CD14-positive monocyte (primary cell): ENCODE measurements at regions not wholly inside any gene's neighbourhood (a gene's known extent, or its start where the extent isn't known, plus 50 kb on each side); places are given as distances from the start of the nearest gene placed in this dataset.

Experiments used
- DNase-seq, 3 donors: peaks; one replicate each; pipeline ENCODE4 v3.0.0-alpha.2; 2011 to 2022
- H2AFZ ChIP-seq: 2 replicates; pipeline ENCODE4 v1.6.0; 2012; ENCODE audit warnings: mild to moderate bottlenecking, low read depth, low read length, inconsistent platforms; ENCODE audit not compliant: insufficient read depth, poor library complexity, severe bottlenecking
- H3K27ac ChIP-seq, 2 donors: 1 replicate in 1 of 2; 2 replicates in 1 of 2; pipeline ENCODE4 v1.5.1; 2012 to 2013; ENCODE audit warnings: low read length in 2 of 2, control low read depth in 1 of 2, inconsistent platforms in 1 of 2, low read depth in 1 of 2, mild to moderate bottlenecking in 1 of 2
- H3K27me3 ChIP-seq, 2 donors: one replicate each; pipeline versions ENCODE4 v1.6.0 to v1.6.1; 2011 to 2013; ENCODE audit warnings: low read length in 2 of 2; ENCODE audit not compliant: control insufficient read depth in 2 of 2, insufficient read depth in 2 of 2
- H3K36me3 ChIP-seq, 2 donors: replicated peaks in 1 of 2; 1 replicate in 1 of 2; 2 replicates in 1 of 2; pipeline versions ENCODE4 v1.5.1 to v1.6.1; 2012 to 2013; ENCODE audit warnings: low read length in 2 of 2, control low read depth in 1 of 2, inconsistent platforms in 1 of 2, mild to moderate bottlenecking in 1 of 2; ENCODE audit not compliant: insufficient read depth in 2 of 2, control insufficient read depth in 1 of 2
- H3K4me1 ChIP-seq, 2 donors: 1 replicate in 1 of 2; 2 replicates in 1 of 2; pipeline versions ENCODE4 v1.5.1 to v1.6.1; 2012 to 2013; ENCODE audit warnings: low read length in 2 of 2, control low read depth in 1 of 2, inconsistent platforms in 1 of 2, mild to moderate bottlenecking in 1 of 2, moderate library complexity in 1 of 2; ENCODE audit not compliant: insufficient read depth in 2 of 2, control insufficient read depth in 1 of 2
- H3K4me2 ChIP-seq: replicated peaks from 2 replicates; pipeline ENCODE3; 2012; ENCODE audit warnings: low read length, moderate library complexity, mild to moderate bottlenecking; ENCODE audit not compliant: poor library complexity, severe bottlenecking; ENCODE audit errors: extremely low read depth
- H3K4me3 ChIP-seq, 3 experiments: fragments of 200-600 bp in 1 of 3; sonication (generic) in 1 of 3; replicated peaks in 1 of 3; 1 replicate in 2 of 3; 2 replicates in 1 of 3; pipeline ENCODE4 v1.5.1; 2011 to 2013; ENCODE audit warnings: low read length in 3 of 3, mild to moderate bottlenecking in 3 of 3, control low read depth in 2 of 3, low read depth in 2 of 3, inconsistent platforms in 1 of 3, moderate library complexity in 1 of 3
- H3K79me2 ChIP-seq: 2 replicates; pipeline ENCODE4 v1.6.0; 2012; ENCODE audit warnings: mild to moderate bottlenecking, control low read depth, inconsistent platforms, low read length, moderate library complexity; ENCODE audit not compliant: insufficient read depth
- H3K9ac ChIP-seq: 2 replicates; pipeline ENCODE4 v1.6.0; 2017; ENCODE audit warnings: low read length, mild to moderate bottlenecking; ENCODE audit not compliant: insufficient read depth, poor library complexity, severe bottlenecking
- H3K9me3 ChIP-seq, 2 donors: replicated peaks in 1 of 2; 1 replicate in 1 of 2; 2 replicates in 1 of 2; pipeline versions ENCODE4 v1.5.1 to v1.6.1; 2012 to 2013; ENCODE audit warnings: low read length in 2 of 2, control low read depth in 1 of 2; ENCODE audit not compliant: control insufficient read depth in 1 of 2, insufficient read depth in 1 of 2
- H4K20me1 ChIP-seq: 2 replicates; pipeline ENCODE4 v1.6.0; 2012; ENCODE audit warnings: mild to moderate bottlenecking, low read length, control low read depth, moderate library complexity; ENCODE audit not compliant: insufficient read depth
- H3K27ac Mint-ChIP-seq, 7 donors: one replicate each; pipeline ENCODE4 v1.8.0; 2020; ENCODE audit warnings: mild to moderate bottlenecking in 7 of 7, mixed read lengths in 7 of 7, moderate library complexity in 6 of 7, inconsistent platforms in 2 of 7
- H3K27me3 Mint-ChIP-seq, 3 donors: one replicate each; pipeline ENCODE4 v1.8.0; 2021 to 2022; ENCODE audit warnings: low read depth in 3 of 3, mild to moderate bottlenecking in 3 of 3, mixed read lengths in 3 of 3, moderate library complexity in 3 of 3, inconsistent platforms in 1 of 3
- H3K36me3 Mint-ChIP-seq, 2 donors: one replicate each; pipeline ENCODE4 v1.8.0; 2020; ENCODE audit warnings: mixed read lengths in 2 of 2, inconsistent platforms in 1 of 2, mild to moderate bottlenecking in 1 of 2
- H3K4me1 Mint-ChIP-seq: one replicate; pipeline ENCODE4 v1.8.0; 2020; ENCODE audit warnings: mild to moderate bottlenecking, mixed read lengths
- H3K4me3 Mint-ChIP-seq, 2 donors: one replicate each; pipeline ENCODE4 v1.8.0; 2020; ENCODE audit warnings: mild to moderate bottlenecking in 2 of 2, mixed read lengths in 2 of 2, moderate library complexity in 1 of 2
- H3K9me3 Mint-ChIP-seq, 7 donors: one replicate each; pipeline ENCODE4 v1.8.0; 2020 to 2022; ENCODE audit warnings: mixed read lengths in 7 of 7, mild to moderate bottlenecking in 6 of 7, moderate library complexity in 6 of 7, inconsistent platforms in 2 of 7
- CTCF ChIP-seq: fragments of 200-600 bp; IDR thresholded peaks from one replicate; pipeline ENCODE4 v1.8.0; 2022; ENCODE audit warnings: antibody characterized with exemption, mild to moderate bottlenecking
- WGBS: methylation state at CpG from one replicate; pipeline ENCODE4 v1.1.5; 2013; ENCODE audit warnings: missing lambda C conversion rate; ENCODE audit not compliant: insufficient coverage; 5-methylcytosine and 5-hydroxymethylcytosine counted together
- intact Hi-C, 2 donors: fragments of 100-400 bp; cut with micrococcal nuclease; formaldehyde crosslinking; loops; one replicate each; pipeline versions ENCODE4 v1.15.0 to v1.15.1; 2023

DNA sequence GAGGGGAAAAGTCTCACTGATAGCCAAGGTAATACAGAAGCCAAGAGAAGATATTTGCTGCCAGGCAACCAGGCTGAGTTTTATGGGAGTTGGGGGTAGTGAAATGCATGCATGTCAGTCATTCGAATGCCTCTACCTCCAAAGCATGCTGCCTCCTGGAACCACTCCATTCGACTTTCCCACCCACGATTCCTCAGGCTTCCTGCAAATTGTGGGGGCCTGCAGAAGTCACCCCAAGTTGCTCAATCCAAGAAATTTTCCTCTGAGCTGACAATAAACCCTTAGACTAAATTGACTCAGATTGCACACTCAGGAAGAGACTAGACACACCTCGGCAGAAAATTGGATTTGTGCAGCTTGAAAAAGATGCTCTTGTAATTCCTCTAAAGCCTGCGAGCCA is 73.6 kb upstream of the GRK3 start:
- Histone ChIP-seq H3K4me2 (no peak overlapping the region), H3K9me3 (no peaks in the 10 kb centered on the region), H3K4me3 (no peak overlapping the region), H3K36me3 (no peaks in the 10 kb centered on the region), H3K27me3 (peaks cover 0 to 5% of the 10 kb centered on the region in 2 donors), H4K20me1 (peaks cover 6% of the 10 kb centered on the region), H3K79me2 (no peaks in the 10 kb centered on the region), H3K4me1 (peaks cover 34% of the 10 kb centered on the region in 2 donors), H3K27ac (no peak overlapping the region), H3K9ac (no peak overlapping the region), H2AFZ (no peak overlapping the region)
- Mint-ChIP-seq H3K9me3 (peaks cover 0 to 2% (median 2%) of the 10 kb centered on the region in 7 donors), H3K4me3 (no peak overlapping the region), H3K27ac (no peak overlapping the region), H3K36me3 (peaks cover 16% of the 10 kb centered on the region in 2 donors), H3K4me1 (peaks cover 37% of the 10 kb centered on the region), H3K27me3 (peaks cover 8 to 14% (median 8%) of the 10 kb centered on the region in 3 donors)
- intact Hi-C loops: no loop called here
- TF ChIP-seq CTCF: no peak
- no peak for DNase-seq
- 69% methylated on average over 4 of the region's 5 CpGs for WGBS

- H2AFZ ChIP-seq: no peak overlapping the region
- H3K9ac ChIP-seq: no peak overlapping the region
- H3K9me3 Mint-ChIP-seq: peaks cover 0 to 2% (median 0%) of the 10 kb centered on the region in 7 donors
- H3K27me3 Mint-ChIP-seq: peaks cover 8 to 13% (median 8%) of the 10 kb centered on the region in 3 donors
- no peak overlapping the region for H3K4me3 Mint-ChIP-seq
- intact Hi-C loops: no loop called here
- peaks cover 15 to 18% of the 10 kb centered on the region in 2 donors for H3K36me3 Mint-ChIP-seq
- H3K4me2 ChIP-seq: no peak overlapping the region
- DNase-seq: no peak
- H3K4me1 Mint-ChIP-seq: peaks cover 37% of the 10 kb centered on the region
- H3K79me2 ChIP-seq: no peaks in the 10 kb centered on the region
- no peak overlapping the region for H3K27ac ChIP-seq
- peaks cover 0 to 5% of the 10 kb centered on the region in 2 donors for H3K27me3 ChIP-seq
- H3K4me3 ChIP-seq: no peak overlapping the region
- no peaks in the 10 kb centered on the region for H3K36me3 ChIP-seq
- H3K27ac Mint-ChIP-seq: no peak overlapping the region
- peaks cover 34% of the 10 kb centered on the region in 2 donors for H3K4me1 ChIP-seq
- H3K9me3 ChIP-seq: no peaks in the 10 kb centered on the region
- H4K20me1 ChIP-seq: peaks cover 6% of the 10 kb centered on the region
- no peak for TF ChIP-seq CTCF
Observed at GRCh38 chr22:25492162-25492561, 72.3 kb upstream of the GRK3 start.
